Fibroblast of lung (primary cell): ENCODE measurements at regions not wholly inside any gene's neighbourhood (a gene's known extent, or its start where the extent isn't known, plus 50 kb on each side); places are given as distances from the start of the nearest gene placed in this dataset.

Experiments
- CTCF ChIP-seq, 2 donors: IDR thresholded peaks in 1 of 2; conservative IDR thresholded peaks in 1 of 2; 1 replicate in 1 of 2; 2 replicates in 1 of 2; pipeline ENCODE4 v1.5.1; 2011 to 2012; ENCODE audit warnings: low read length in 2 of 2, control low read depth in 1 of 2, inconsistent platforms in 1 of 2, low read depth in 1 of 2, mild to moderate bottlenecking in 1 of 2
- EZH2 ChIP-seq: IDR thresholded peaks from 2 replicates; pipeline ENCODE4 v1.5.1; 2012; ENCODE audit warnings: low read length, control low read depth, mild to moderate bottlenecking; ENCODE audit errors: missing control alignments

GRCh38 chr17:22460461-22461063, 768.2 kb downstream of the KCNJ18 start:
- TF ChIP-seq CTCF (conservative IDR thresholded peaks at IDR 0.05 in 1 of 2, IDR thresholded peaks at IDR 0.05 in 1 of 2; ENCODE audit: low read depth in 1 of 2, low read length in 2 of 2) = no peak
- no peak for TF ChIP-seq EZH2
